Neural crest cell (in vitro differentiated cells): ENCODE measurements at regions not wholly inside any gene's neighbourhood (a gene's known extent, or its start where the extent isn't known, plus 50 kb on each side); places are given as distances from the start of the nearest gene placed in this dataset.

Experiments
- DNase-seq: peaks from one replicate; pipeline ENCODE4 v3.0.0; 2021; ENCODE audit warnings: low read depth, mixed read lengths, low spot score
- H3K27ac Mint-ChIP-seq: one replicate; pipeline ENCODE4 v1.8.0; 2021; ENCODE audit warnings: mild to moderate bottlenecking, mixed read lengths; ENCODE audit not compliant: unreplicated experiment
- H3K27me3 Mint-ChIP-seq: 2 replicates; pipeline ENCODE4 v1.8.0; 2021; ENCODE audit warnings: low read depth, mild to moderate bottlenecking, mixed read lengths
- H3K36me3 Mint-ChIP-seq: 2 replicates; pipeline ENCODE4 v1.8.0; 2021; ENCODE audit warnings: low read depth, mild to moderate bottlenecking, mixed read lengths
- H3K4me1 Mint-ChIP-seq: 2 replicates; pipeline ENCODE4 v1.8.0; 2021; ENCODE audit warnings: mixed read lengths
- H3K4me3 Mint-ChIP-seq: one replicate; pipeline ENCODE4 v1.8.0; 2021; ENCODE audit warnings: mild to moderate bottlenecking, mixed read lengths
- H3K9me3 Mint-ChIP-seq: 2 replicates; pipeline ENCODE4 v1.8.0; 2021; ENCODE audit warnings: mixed read lengths
- CTCF ChIP-seq: fragments of 200-600 bp; sonication (generic); conservative IDR thresholded peaks from 2 replicates; pipeline ENCODE4 v1.5.0; 2021; ENCODE audit warnings: antibody characterized with exemption, mild to moderate bottlenecking

GRCh38 chr18:45399643-45400042, 215.6 kb upstream of the SLC14A2 start:
- H3K4me1 Mint-ChIP-seq = no peaks in the 10 kb centered on the region
- peaks cover 5% of the 10 kb centered on the region for H3K9me3 Mint-ChIP-seq
- H3K27me3 Mint-ChIP-seq = no peaks in the 10 kb centered on the region
- no peak overlapping the region for H3K27ac Mint-ChIP-seq
- H3K36me3 Mint-ChIP-seq = no peaks in the 10 kb centered on the region
- H3K4me3 Mint-ChIP-seq = no peak overlapping the region
- no peak for TF ChIP-seq CTCF
- DNase-seq = no peak

- Mint-ChIP-seq H3K4me3 (no peak overlapping the region), H3K36me3 (peaks cover 4% of the 10 kb centered on the region), H3K27ac (no peak overlapping the region), H3K27me3 (no peaks in the 10 kb centered on the region), H3K4me1 (no peaks in the 10 kb centered on the region), H3K9me3 (peaks cover 14% of the 10 kb centered on the region)
- TF ChIP-seq CTCF = no peak
- DNase-seq = no peak
These were observed 212.7 kb upstream of the SLC14A2 start for GRCh38 chr18:45402485-45403056.

- Mint-ChIP-seq H3K9me3 (peaks cover 14% of the 10 kb centered on the region), H3K27me3 (no peaks in the 10 kb centered on the region), H3K27ac (no peak overlapping the region), H3K4me1 (no peaks in the 10 kb centered on the region), H3K36me3 (peaks cover 4% of the 10 kb centered on the region), H3K4me3 (no peak overlapping the region)
- no peak for TF ChIP-seq CTCF
- DNase-seq = no peak
These were observed 211.8 kb upstream of the SLC14A2 start for GRCh38 chr18:45403341-45404049.

GRCh38 chr18:45408218-45408617, 207.1 kb upstream of the SLC14A2 start:
- Mint-ChIP-seq H3K9me3 (peaks cover 9% of the 10 kb centered on the region), H3K4me3 (no peak overlapping the region), H3K4me1 (no peaks in the 10 kb centered on the region), H3K27ac (no peak overlapping the region), H3K27me3 (no peaks in the 10 kb centered on the region), H3K36me3 (peaks cover 4% of the 10 kb centered on the region)
- no peak for DNase-seq
- no peak for TF ChIP-seq CTCF

- no peak overlapping the region for H3K4me3 Mint-ChIP-seq
- H3K9me3 Mint-ChIP-seq = peaks cover 12% of the 10 kb centered on the region
- H3K27me3 Mint-ChIP-seq = no peaks in the 10 kb centered on the region
- peaks cover 4% of the 10 kb centered on the region for H3K36me3 Mint-ChIP-seq
- H3K4me1 Mint-ChIP-seq = no peaks in the 10 kb centered on the region
- H3K27ac Mint-ChIP-seq = no peak overlapping the region
- no peak for TF ChIP-seq CTCF
- DNase-seq = no peak
These were observed 205.3 kb upstream of the SLC14A2 start for GRCh38 chr18:45409971-45410370.
